Gastrocnemius medialis (tissue), 4 donors: ENCODE measurements at regions not wholly inside any gene's neighbourhood (a gene's known extent, or its start where the extent isn't known, plus 50 kb on each side); places are given as distances from the start of the nearest gene placed in this dataset.

ENCODE experiments used
- CTCF ChIP-seq, 5 experiments: fragments of 450-650 bp in 3 of 5; fragments of 200-600 bp in 2 of 5; sonication (generic) in 2 of 5; IDR thresholded peaks in 4 of 5; conservative IDR thresholded peaks in 1 of 5; 1 replicate in 4 of 5; 2 replicates in 1 of 5; pipeline ENCODE4 v1.5.1; 2016 to 2019; ENCODE audit warnings: antibody characterized with exemption in 5 of 5, mild to moderate bottlenecking in 3 of 5, moderate library complexity in 3 of 5
- POLR2A ChIP-seq, 2 donors: fragments of 450-650 bp; IDR thresholded peaks; one replicate each; pipeline ENCODE4 v1.6.1; 2017; ENCODE audit warnings: antibody characterized with exemption in 2 of 2, mild to moderate bottlenecking in 2 of 2, moderate library complexity in 2 of 2

GRCh38 chr20:25984933-25985332 lies 288.3 kb upstream of the ZNF337 start:
- TF ChIP-seq CTCF (IDR thresholded peaks at IDR 0.05 in 4 of 5, conservative IDR thresholded peaks at IDR 0.05 in 1 of 5) = no peak
- TF ChIP-seq POLR2A (IDR thresholded peaks at IDR 0.05) = no peak
